AG10803 (cell line): ENCODE measurements at regions not wholly inside any gene's neighbourhood (a gene's known extent, or its start where the extent isn't known, plus 50 kb on each side); places are given as distances from the start of the nearest gene placed in this dataset.

Experiments
- DNase-seq: peaks from one replicate; pipeline ENCODE4 v3.0.0; 2010; ENCODE audit warnings: low read depth
- H3K4me3 ChIP-seq: 2 replicates; pipeline ENCODE4 v1.5.1; 2011; ENCODE audit warnings: mild to moderate bottlenecking, low read length, control low read depth
- CTCF ChIP-seq: conservative IDR thresholded peaks from 2 replicates; pipeline ENCODE4 v1.5.1; 2011; ENCODE audit warnings: mild to moderate bottlenecking, low read length, control low read depth, inconsistent platforms

- H3K4me3 ChIP-seq = no peak overlapping the region
- TF ChIP-seq CTCF = no peak
- peak; percentile 18 for DNase-seq
Observed at GRCh38 chrX:6980981-6981380, 166.5 kb upstream of the STS start.

GRCh38 chrX:6968231-6968630, 179.3 kb upstream of the STS start:
- no peak for TF ChIP-seq CTCF
- H3K4me3 ChIP-seq = no peak overlapping the region
- peak; percentile 4 for DNase-seq

GRCh38 chrX:6965729-6966128, 181.8 kb upstream of the STS start:
- H3K4me3 ChIP-seq = no peak overlapping the region
- no peak for TF ChIP-seq CTCF
- DNase-seq = no peak

GRCh38 chrX:6962006-6962355, 185.5 kb upstream of the STS start:
- no peak for DNase-seq
- TF ChIP-seq CTCF = no peak
- H3K4me3 ChIP-seq = no peak overlapping the region

- no peak for TF ChIP-seq CTCF
- H3K4me3 ChIP-seq = no peak overlapping the region
- DNase-seq = no peak
Observed at GRCh38 chrX:6961286-6962005, 186.1 kb upstream of the STS start.

- no peak overlapping the region for H3K4me3 ChIP-seq
- no peak for TF ChIP-seq CTCF
- no peak for DNase-seq
Observed at GRCh38 chrX:6959006-6959405, 188.5 kb upstream of the STS start.

GRCh38 chrX:6954836-6955235, 192.7 kb upstream of the STS start:
- TF ChIP-seq CTCF = no peak
- H3K4me3 ChIP-seq = no peak overlapping the region
- no peak for DNase-seq
